Fibroblast of pulmonary artery (primary cell): ENCODE measurements at regions not wholly inside any gene's neighbourhood (a gene's known extent, or its start where the extent isn't known, plus 50 kb on each side); places are given as distances from the start of the nearest gene placed in this dataset.

ENCODE experiments used
- DNase-seq: peaks from one replicate; pipeline ENCODE4 v3.0.0-alpha.2; 2010; ENCODE audit warnings: low read depth
- H3K4me3 ChIP-seq: replicated peaks from 2 replicates; pipeline ENCODE4 v1.5.1; 2011; ENCODE audit warnings: low read depth, mild to moderate bottlenecking, control low read depth, low read length, moderate library complexity
- CTCF ChIP-seq: IDR thresholded peaks from 2 replicates; pipeline ENCODE4 v1.5.1; 2011; ENCODE audit warnings: mild to moderate bottlenecking, control low read depth, low read length, inconsistent platforms; ENCODE audit errors: missing control alignments

- H3K4me3 ChIP-seq, result no peak overlapping the region
- peak; percentile 43 for DNase-seq
- TF ChIP-seq CTCF, result no peak
Observed at GRCh38 chr18:22552254-22552653, 134.5 kb upstream of the CTAGE1 start.

GRCh38 chr18:22552899-22553460, 135.3 kb upstream of the CTAGE1 start:
- no peak for TF ChIP-seq CTCF
- H3K4me3 ChIP-seq, result no peak overlapping the region
- peak; percentile 82 for DNase-seq

GRCh38 chr18:22556222-22557167, 138.8 kb upstream of the CTAGE1 start:
- no peak for DNase-seq
- TF ChIP-seq CTCF, result no peak
- no peak overlapping the region for H3K4me3 ChIP-seq

GRCh38 chr18:22557168-22557941, 139.6 kb upstream of the CTAGE1 start:
- H3K4me3 ChIP-seq, result no peak overlapping the region
- peak; percentile 70 for DNase-seq
- no peak for TF ChIP-seq CTCF

- TF ChIP-seq CTCF, result no peak
- H3K4me3 ChIP-seq, result peak overlapping the region; percentile 47
- DNase-seq, result peak; percentile 76
Observed at GRCh38 chr18:22558945-22559385, 141.2 kb upstream of the CTAGE1 start.

- peak; percentile 33 for TF ChIP-seq CTCF
- DNase-seq, result peak; percentile 79
- peak overlapping the region; percentile 47 for H3K4me3 ChIP-seq
Observed at GRCh38 chr18:22559414-22560274, 141.9 kb upstream of the CTAGE1 start.
